Peyer's patch (tissue), 4 donors: ENCODE measurements at regions not wholly inside any gene's neighbourhood (a gene's known extent, or its start where the extent isn't known, plus 50 kb on each side); places are given as distances from the start of the nearest gene placed in this dataset.

Experiments
- POLR2A ChIP-seq, 2 donors: fragments of 450-650 bp; IDR thresholded peaks; one replicate each; pipeline ENCODE4 v1.5.1; 2017; ENCODE audit warnings: antibody characterized with exemption in 2 of 2, mild to moderate bottlenecking in 2 of 2, moderate library complexity in 2 of 2
- TF ChIP-seq, protein P1 (sequence below), 6 experiments: fragments of 450-650 bp in 4 of 6; fragments of 200-600 bp in 2 of 6; sonication (generic) in 1 of 6; IDR thresholded peaks; one replicate each; pipeline ENCODE4 v1.5.1; 2017 to 2019; ENCODE audit warnings: antibody characterized with exemption in 6 of 6, mild to moderate bottlenecking in 3 of 6, moderate library complexity in 1 of 6

DNA sequence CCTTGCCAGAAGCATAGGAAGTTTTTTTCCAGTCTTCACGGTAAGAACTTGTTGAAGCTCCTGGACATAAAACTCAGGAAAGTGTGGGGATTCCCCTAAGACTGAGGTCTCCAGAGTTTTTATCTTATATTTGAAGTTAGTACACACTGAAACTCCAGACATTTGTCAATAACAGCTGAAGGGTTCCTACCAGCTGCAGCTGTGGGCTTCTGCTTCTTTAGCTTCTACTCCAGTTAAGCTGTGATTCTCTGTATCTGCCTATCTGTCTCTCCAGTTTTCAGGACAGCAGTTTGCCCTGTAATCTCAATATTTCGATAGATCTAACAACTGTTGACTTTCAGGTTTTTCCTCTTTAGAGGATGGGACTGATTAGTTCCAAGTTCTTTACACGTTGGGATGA is 966.0 kb upstream of the SEMA6D start:
- TF ChIP-seq POLR2A (IDR thresholded peaks at IDR 0.05) = no peak
- TF ChIP-seq, protein P1, sequence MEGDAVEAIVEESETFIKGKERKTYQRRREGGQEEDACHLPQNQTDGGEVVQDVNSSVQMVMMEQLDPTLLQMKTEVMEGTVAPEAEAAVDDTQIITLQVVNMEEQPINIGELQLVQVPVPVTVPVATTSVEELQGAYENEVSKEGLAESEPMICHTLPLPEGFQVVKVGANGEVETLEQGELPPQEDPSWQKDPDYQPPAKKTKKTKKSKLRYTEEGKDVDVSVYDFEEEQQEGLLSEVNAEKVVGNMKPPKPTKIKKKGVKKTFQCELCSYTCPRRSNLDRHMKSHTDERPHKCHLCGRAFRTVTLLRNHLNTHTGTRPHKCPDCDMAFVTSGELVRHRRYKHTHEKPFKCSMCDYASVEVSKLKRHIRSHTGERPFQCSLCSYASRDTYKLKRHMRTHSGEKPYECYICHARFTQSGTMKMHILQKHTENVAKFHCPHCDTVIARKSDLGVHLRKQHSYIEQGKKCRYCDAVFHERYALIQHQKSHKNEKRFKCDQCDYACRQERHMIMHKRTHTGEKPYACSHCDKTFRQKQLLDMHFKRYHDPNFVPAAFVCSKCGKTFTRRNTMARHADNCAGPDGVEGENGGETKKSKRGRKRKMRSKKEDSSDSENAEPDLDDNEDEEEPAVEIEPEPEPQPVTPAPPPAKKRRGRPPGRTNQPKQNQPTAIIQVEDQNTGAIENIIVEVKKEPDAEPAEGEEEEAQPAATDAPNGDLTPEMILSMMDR (IDR thresholded peaks at IDR 0.05) = no peak
